AG08396 (cell line): ENCODE measurements at regions not wholly inside any gene's neighbourhood (a gene's known extent, or its start where the extent isn't known, plus 50 kb on each side); places are given as distances from the start of the nearest gene placed in this dataset.

ENCODE experiments used
- DNase-seq: peaks from one replicate; pipeline ENCODE4 v3.0.0; 2012; ENCODE audit warnings: low spot score, mixed read lengths

GRCh38 chr3:94259291-94259690, 196.4 kb downstream of the NSUN3 start:
- DNase-seq = no peak

GRCh38 chr3:94269763-94270162, 206.9 kb downstream of the NSUN3 start:
- no peak for DNase-seq

- no peak for DNase-seq
These were observed 209.2 kb downstream of the NSUN3 start for GRCh38 chr3:94272016-94272415.

- no peak for DNase-seq
These were observed 218.1 kb downstream of the NSUN3 start for GRCh38 chr3:94280958-94281357.

GRCh38 chr3:94285872-94286271, 223.0 kb downstream of the NSUN3 start:
- no peak for DNase-seq

GRCh38 chr3:94291686-94292085, 228.8 kb downstream of the NSUN3 start:
- no peak for DNase-seq

- no peak for DNase-seq
These were observed 229.3 kb downstream of the NSUN3 start for GRCh38 chr3:94292151-94292550.

- no peak for DNase-seq
These were observed 230.9 kb downstream of the NSUN3 start for GRCh38 chr3:94293793-94294195.

- no peak for DNase-seq
These were observed 231.9 kb downstream of the NSUN3 start for GRCh38 chr3:94294806-94295205.

- DNase-seq = no peak
These were observed 236.9 kb downstream of the NSUN3 start for GRCh38 chr3:94299716-94300115.

GRCh38 chr3:94301366-94301765, 238.5 kb downstream of the NSUN3 start:
- DNase-seq = no peak

- no peak for DNase-seq
These were observed 240.4 kb downstream of the NSUN3 start for GRCh38 chr3:94303266-94303665.

GRCh38 chr3:94303897-94304296, 241.0 kb downstream of the NSUN3 start:
- peak; percentile 5 for DNase-seq

GRCh38 chr3:94304954-94305353, 242.1 kb downstream of the NSUN3 start:
- DNase-seq = no peak

GRCh38 chr3:94305835-94306611, 243.2 kb downstream of the NSUN3 start:
- no peak for DNase-seq

- no peak for DNase-seq
These were observed 244.7 kb downstream of the NSUN3 start for GRCh38 chr3:94307588-94307987.

- DNase-seq = no peak
These were observed 245.9 kb downstream of the NSUN3 start for GRCh38 chr3:94308767-94309166.

- no peak for DNase-seq
These were observed 247.7 kb downstream of the NSUN3 start for GRCh38 chr3:94310341-94311135.

- DNase-seq = no peak
These were observed 248.8 kb downstream of the NSUN3 start for GRCh38 chr3:94311651-94312050.

GRCh38 chr3:94314218-94314883, 251.5 kb downstream of the NSUN3 start:
- no peak for DNase-seq

GRCh38 chr3:94317017-94317416, 254.2 kb downstream of the NSUN3 start:
- no peak for DNase-seq

- DNase-seq = no peak
These were observed 260.7 kb downstream of the NSUN3 start for GRCh38 chr3:94323596-94323995.

GRCh38 chr3:94331831-94332230, 269.0 kb downstream of the NSUN3 start:
- DNase-seq = no peak
